ENCODE measurements at regions not wholly inside any gene's neighbourhood (a gene's known extent, or its start where the extent isn't known, plus 50 kb on each side); places are given as distances from the start of the nearest gene placed in this dataset.
A peak's percentile ranks its signal among the peaks of the same experiment; 100 is the strongest.

DNA sequence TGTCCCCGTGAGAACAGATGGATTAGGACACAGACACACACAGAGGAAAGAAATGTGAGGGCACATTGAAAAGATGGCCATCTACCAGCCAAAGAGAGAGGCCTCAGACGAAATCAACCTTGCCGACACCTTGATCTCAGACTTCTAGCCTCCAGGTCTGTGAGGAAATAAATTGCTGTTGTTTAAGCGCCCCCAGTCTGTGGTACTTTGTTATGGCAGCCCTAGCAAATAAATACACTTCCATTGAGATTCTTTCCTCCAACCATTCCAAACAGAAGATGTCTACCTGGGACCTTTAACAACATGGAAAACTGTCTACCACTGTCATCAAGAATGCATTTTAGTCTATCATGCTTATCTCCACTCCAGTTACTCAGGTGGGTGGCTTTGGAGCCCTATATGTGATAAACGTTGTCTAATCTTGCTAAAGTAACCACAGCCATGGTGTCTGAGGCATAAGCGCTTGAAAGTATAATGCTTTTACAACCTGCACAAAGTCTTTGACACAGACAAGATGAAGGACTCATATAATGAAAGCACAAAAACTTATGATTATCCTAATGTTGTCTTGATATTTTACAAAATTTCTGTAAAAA lies 244.3 kb downstream of the MTERF1 start:
- TF ChIP-seq CTCF (IDR thresholded peaks at IDR 0.05; ENCODE audit: insufficient read depth, low read length, poor library complexity, severe bottlenecking) = peak; percentile 45
- TF ChIP-seq EZH2phosphoT487 (conservative IDR thresholded peaks at IDR 0.05; ENCODE audit: low read length) = no peak

Data from SU-DHL-6 (cell line).